ENCODE measurements at regions not wholly inside any gene's neighbourhood (a gene's known extent, or its start where the extent isn't known, plus 50 kb on each side); places are given as distances from the start of the nearest gene placed in this dataset.

GRCh38 chr5:92518318-92518904, 1062.6 kb downstream of the NR2F1-AS1 start:
- no peaks in the 10 kb centered on the region for H3K36me3 ChIP-seq (ENCODE audit: control insufficient read depth, insufficient read depth, low read length)
- ChIA-PET CTCF (interaction anchor here (0.5 kb wide), 1 partner anchor 709 kb away, joined by 3 read pairs; no protein-coding TSS in a partner anchor), POLR2A (no interaction called here)
- no TSS peak for BruUV-seq (replicated peaks)
- no peak overlapping the region for H3K27ac ChIP-seq (ENCODE audit: low read length)
- no peaks in the 10 kb centered on the region for H3K27me3 ChIP-seq (ENCODE audit: control insufficient read depth, insufficient read depth, low read length)
- no peak for ATAC-seq
- DNase-seq (ENCODE audit: low read depth, low spot score), result no peak
- peaks cover 9% of the 10 kb centered on the region; the same call in 1 of the 2 replicates for H3K9me3 ChIP-seq (ENCODE audit: control insufficient read depth, insufficient read depth, low read depth, low read length)
- no peaks in the 10 kb centered on the region for H3K4me1 ChIP-seq (ENCODE audit: control insufficient read depth, insufficient read depth, low read length)
- H3K4me3 ChIP-seq (ENCODE audit: low read depth in 2 of 2, low read length in 2 of 2), result no peak overlapping the region
- in situ Hi-C loops (cut with HindIII; ENCODE audit: low pct_unique_long_range_greater_than_20kb, low sequenced_read_pairs), result no loop called here
- TF ChIP-seq, protein P1, sequence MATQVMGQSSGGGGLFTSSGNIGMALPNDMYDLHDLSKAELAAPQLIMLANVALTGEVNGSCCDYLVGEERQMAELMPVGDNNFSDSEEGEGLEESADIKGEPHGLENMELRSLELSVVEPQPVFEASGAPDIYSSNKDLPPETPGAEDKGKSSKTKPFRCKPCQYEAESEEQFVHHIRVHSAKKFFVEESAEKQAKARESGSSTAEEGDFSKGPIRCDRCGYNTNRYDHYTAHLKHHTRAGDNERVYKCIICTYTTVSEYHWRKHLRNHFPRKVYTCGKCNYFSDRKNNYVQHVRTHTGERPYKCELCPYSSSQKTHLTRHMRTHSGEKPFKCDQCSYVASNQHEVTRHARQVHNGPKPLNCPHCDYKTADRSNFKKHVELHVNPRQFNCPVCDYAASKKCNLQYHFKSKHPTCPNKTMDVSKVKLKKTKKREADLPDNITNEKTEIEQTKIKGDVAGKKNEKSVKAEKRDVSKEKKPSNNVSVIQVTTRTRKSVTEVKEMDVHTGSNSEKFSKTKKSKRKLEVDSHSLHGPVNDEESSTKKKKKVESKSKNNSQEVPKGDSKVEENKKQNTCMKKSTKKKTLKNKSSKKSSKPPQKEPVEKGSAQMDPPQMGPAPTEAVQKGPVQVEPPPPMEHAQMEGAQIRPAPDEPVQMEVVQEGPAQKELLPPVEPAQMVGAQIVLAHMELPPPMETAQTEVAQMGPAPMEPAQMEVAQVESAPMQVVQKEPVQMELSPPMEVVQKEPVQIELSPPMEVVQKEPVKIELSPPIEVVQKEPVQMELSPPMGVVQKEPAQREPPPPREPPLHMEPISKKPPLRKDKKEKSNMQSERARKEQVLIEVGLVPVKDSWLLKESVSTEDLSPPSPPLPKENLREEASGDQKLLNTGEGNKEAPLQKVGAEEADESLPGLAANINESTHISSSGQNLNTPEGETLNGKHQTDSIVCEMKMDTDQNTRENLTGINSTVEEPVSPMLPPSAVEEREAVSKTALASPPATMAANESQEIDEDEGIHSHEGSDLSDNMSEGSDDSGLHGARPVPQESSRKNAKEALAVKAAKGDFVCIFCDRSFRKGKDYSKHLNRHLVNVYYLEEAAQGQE (IDR thresholded peaks at IDR 0.05; ENCODE audit: insufficient read depth in 1 of 2, low read depth in 2 of 2, low read length in 1 of 2), result no peak
- TF ChIP-seq SIN3A (IDR thresholded peaks at IDR 0.05; ENCODE audit: borderline replicate concordance, insufficient read depth, low read depth, low read length) (no peak), TCF7L2 (IDR thresholded peaks at IDR 0.05; ENCODE audit: low read depth, low read length) (no peak), POLR2AphosphoS5 (IDR thresholded peaks at IDR 0.05; ENCODE audit: low read depth, low read length) (no peak)
- TF ChIP-seq, protein P2, sequence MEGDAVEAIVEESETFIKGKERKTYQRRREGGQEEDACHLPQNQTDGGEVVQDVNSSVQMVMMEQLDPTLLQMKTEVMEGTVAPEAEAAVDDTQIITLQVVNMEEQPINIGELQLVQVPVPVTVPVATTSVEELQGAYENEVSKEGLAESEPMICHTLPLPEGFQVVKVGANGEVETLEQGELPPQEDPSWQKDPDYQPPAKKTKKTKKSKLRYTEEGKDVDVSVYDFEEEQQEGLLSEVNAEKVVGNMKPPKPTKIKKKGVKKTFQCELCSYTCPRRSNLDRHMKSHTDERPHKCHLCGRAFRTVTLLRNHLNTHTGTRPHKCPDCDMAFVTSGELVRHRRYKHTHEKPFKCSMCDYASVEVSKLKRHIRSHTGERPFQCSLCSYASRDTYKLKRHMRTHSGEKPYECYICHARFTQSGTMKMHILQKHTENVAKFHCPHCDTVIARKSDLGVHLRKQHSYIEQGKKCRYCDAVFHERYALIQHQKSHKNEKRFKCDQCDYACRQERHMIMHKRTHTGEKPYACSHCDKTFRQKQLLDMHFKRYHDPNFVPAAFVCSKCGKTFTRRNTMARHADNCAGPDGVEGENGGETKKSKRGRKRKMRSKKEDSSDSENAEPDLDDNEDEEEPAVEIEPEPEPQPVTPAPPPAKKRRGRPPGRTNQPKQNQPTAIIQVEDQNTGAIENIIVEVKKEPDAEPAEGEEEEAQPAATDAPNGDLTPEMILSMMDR (IDR thresholded peaks at IDR 0.05), result peak; percentile 46
- intact Hi-C loops (cut with micrococcal nuclease; ENCODE audit: unreplicated experiment), result no loop called here

GRCh38 chr5:92514896-92515295, 1066.1 kb downstream of the NR2F1-AS1 start:
- in situ Hi-C loops (cut with HindIII; ENCODE audit: low pct_unique_long_range_greater_than_20kb, low sequenced_read_pairs) (no loop called here), intact Hi-C loops (cut with micrococcal nuclease; ENCODE audit: unreplicated experiment) (no loop called here)
- Histone ChIP-seq H3K36me3 (ENCODE audit: control insufficient read depth, insufficient read depth, low read length) (no peaks in the 10 kb centered on the region), H3K27ac (ENCODE audit: low read length) (no peak overlapping the region), H3K4me1 (ENCODE audit: control insufficient read depth, insufficient read depth, low read length) (no peaks in the 10 kb centered on the region), H3K4me3 (ENCODE audit: low read depth in 2 of 2, low read length in 2 of 2) (no peak overlapping the region), H3K9me3 (ENCODE audit: control insufficient read depth, insufficient read depth, low read depth, low read length) (peaks cover 16% of the 10 kb centered on the region; the same call in 1 of the 2 replicates), H3K27me3 (ENCODE audit: control insufficient read depth, insufficient read depth, low read length) (no peaks in the 10 kb centered on the region)
- ATAC-seq (no peak), DNase-seq (ENCODE audit: low read depth, low spot score) (no peak)
- no TSS peak for BruUV-seq (replicated peaks)
- ChIA-PET CTCF (no interaction called here), POLR2A (no interaction called here)
- TF ChIP-seq SIN3A (IDR thresholded peaks at IDR 0.05; ENCODE audit: borderline replicate concordance, insufficient read depth, low read depth, low read length), result no peak
- TF ChIP-seq, protein P1 (IDR thresholded peaks at IDR 0.05; ENCODE audit: insufficient read depth in 1 of 2, low read depth in 2 of 2, low read length in 1 of 2), result no peak
- TF ChIP-seq, protein P2 (IDR thresholded peaks at IDR 0.05), result no peak
- TF ChIP-seq TCF7L2 (IDR thresholded peaks at IDR 0.05; ENCODE audit: low read depth, low read length), result no peak
- TF ChIP-seq POLR2AphosphoS5 (IDR thresholded peaks at IDR 0.05; ENCODE audit: low read depth, low read length), result no peak
